Peyer's patch (tissue), 4 donors: ENCODE measurements at regions not wholly inside any gene's neighbourhood (a gene's known extent, or its start where the extent isn't known, plus 50 kb on each side); places are given as distances from the start of the nearest gene placed in this dataset.

ENCODE experiments used
- DNase-seq, 3 donors: peaks; one replicate each; pipeline ENCODE4 v3.0.0-alpha.2; 2017 to 2019
- H3K27ac ChIP-seq, 4 donors: fragments of 200-600 bp; sonication (generic); one replicate each; pipeline ENCODE4 v1.5.1; 2016 to 2019
- H3K27me3 ChIP-seq, 2 donors: fragments of 200-600 bp; sonication (generic); one replicate each; pipeline ENCODE4 v1.5.1; 2019
- H3K36me3 ChIP-seq, 3 donors: fragments of 200-600 bp; sonication (generic); one replicate each; pipeline ENCODE4 v1.5.1; 2016 to 2019
- H3K4me1 ChIP-seq, 4 donors: fragments of 200-600 bp; sonication (generic); one replicate each; pipeline ENCODE4 v1.5.1; 2016 to 2019
- H3K4me3 ChIP-seq, 4 donors: fragments of 200-600 bp; sonication (generic); 1 replicate in 3 of 4; 2 replicates in 1 of 4; pipeline ENCODE4 v1.5.1; 2016 to 2019; ENCODE audit warnings: mild to moderate bottlenecking in 1 of 4
- H3K9me3 ChIP-seq, 4 donors: fragments of 200-600 bp; sonication (generic); one replicate each; pipeline ENCODE4 v1.5.1; 2016 to 2019; ENCODE audit warnings: mild to moderate bottlenecking in 1 of 4
- POLR2A ChIP-seq, 2 donors: fragments of 450-650 bp; IDR thresholded peaks; one replicate each; pipeline ENCODE4 v1.5.1; 2017; ENCODE audit warnings: antibody characterized with exemption in 2 of 2, mild to moderate bottlenecking in 2 of 2, moderate library complexity in 2 of 2
- TF ChIP-seq, protein P1 (sequence below), 6 experiments: fragments of 450-650 bp in 4 of 6; fragments of 200-600 bp in 2 of 6; sonication (generic) in 1 of 6; IDR thresholded peaks; one replicate each; pipeline ENCODE4 v1.5.1; 2017 to 2019; ENCODE audit warnings: antibody characterized with exemption in 6 of 6, mild to moderate bottlenecking in 3 of 6, moderate library complexity in 1 of 6

DNA sequence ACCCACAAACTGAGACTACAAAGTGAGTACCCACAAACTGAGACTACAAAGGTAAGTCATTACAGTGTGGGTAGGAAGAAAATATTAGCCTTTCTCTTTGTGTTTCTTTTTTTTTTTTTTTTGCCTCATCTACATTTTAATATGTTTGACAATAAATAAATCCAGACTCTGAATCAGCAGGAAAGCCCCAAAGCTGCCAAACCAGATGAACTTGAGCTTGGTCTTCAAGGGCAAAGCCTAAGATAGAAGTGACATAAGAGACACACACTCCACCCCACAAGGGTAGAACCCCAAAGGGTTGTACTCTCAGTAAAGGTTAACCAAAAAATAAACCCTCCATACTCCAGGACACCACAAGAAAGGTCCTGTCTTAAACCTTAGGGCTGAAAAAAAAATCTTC lies 326.8 kb upstream of the ARID1B start:
- Histone ChIP-seq H3K4me1 (no peaks in the 10 kb centered on the region), H3K27me3 (no peaks in the 10 kb centered on the region)

GRCh38 chr6:156449569-156449968 lies 327.6 kb upstream of the ARID1B start:
- no peak for DNase-seq
- TF ChIP-seq, protein P1, sequence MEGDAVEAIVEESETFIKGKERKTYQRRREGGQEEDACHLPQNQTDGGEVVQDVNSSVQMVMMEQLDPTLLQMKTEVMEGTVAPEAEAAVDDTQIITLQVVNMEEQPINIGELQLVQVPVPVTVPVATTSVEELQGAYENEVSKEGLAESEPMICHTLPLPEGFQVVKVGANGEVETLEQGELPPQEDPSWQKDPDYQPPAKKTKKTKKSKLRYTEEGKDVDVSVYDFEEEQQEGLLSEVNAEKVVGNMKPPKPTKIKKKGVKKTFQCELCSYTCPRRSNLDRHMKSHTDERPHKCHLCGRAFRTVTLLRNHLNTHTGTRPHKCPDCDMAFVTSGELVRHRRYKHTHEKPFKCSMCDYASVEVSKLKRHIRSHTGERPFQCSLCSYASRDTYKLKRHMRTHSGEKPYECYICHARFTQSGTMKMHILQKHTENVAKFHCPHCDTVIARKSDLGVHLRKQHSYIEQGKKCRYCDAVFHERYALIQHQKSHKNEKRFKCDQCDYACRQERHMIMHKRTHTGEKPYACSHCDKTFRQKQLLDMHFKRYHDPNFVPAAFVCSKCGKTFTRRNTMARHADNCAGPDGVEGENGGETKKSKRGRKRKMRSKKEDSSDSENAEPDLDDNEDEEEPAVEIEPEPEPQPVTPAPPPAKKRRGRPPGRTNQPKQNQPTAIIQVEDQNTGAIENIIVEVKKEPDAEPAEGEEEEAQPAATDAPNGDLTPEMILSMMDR (IDR thresholded peaks at IDR 0.05): no peak
- TF ChIP-seq POLR2A (IDR thresholded peaks at IDR 0.05): no peak
- no peaks in the 10 kb centered on the region for H3K9me3 ChIP-seq
- no peak overlapping the region for H3K4me3 ChIP-seq
- no peaks in the 10 kb centered on the region for H3K27me3 ChIP-seq
- no peak overlapping the region for H3K27ac ChIP-seq
- no peaks in the 10 kb centered on the region for H3K36me3 ChIP-seq
- no peaks in the 10 kb centered on the region for H3K4me1 ChIP-seq

More for the DNA sequence above, 326.8 kb upstream of the ARID1B start:
- DNase-seq: no peak
- H3K36me3 ChIP-seq: no peaks in the 10 kb centered on the region
- no peak overlapping the region for H3K27ac ChIP-seq
- TF ChIP-seq, protein P1 (IDR thresholded peaks at IDR 0.05): no peak
- no peak for TF ChIP-seq POLR2A (IDR thresholded peaks at IDR 0.05)
- no peak overlapping the region for H3K4me3 ChIP-seq
- no peaks in the 10 kb centered on the region for H3K9me3 ChIP-seq

DNA sequence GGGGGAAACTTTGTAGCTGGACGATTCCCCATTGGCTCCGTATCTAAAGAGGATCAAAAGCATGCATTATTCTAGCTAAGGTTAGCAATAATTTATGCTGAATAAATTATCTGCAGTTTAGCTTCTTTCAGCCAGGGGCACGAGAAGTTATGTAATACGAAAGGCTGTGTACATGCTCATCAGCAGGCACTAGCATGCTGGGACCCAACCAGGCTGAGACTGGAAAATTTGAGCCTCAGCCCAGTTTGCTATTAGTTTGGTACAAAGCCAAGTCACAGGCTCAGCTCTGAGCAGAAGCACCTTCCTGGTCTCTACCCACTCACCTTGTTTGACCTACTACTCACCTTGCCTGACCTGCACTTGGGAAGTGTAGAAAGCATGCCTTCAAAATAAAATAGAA lies 328.1 kb upstream of the ARID1B start:
- H3K9me3 ChIP-seq: no peaks in the 10 kb centered on the region
- no peak overlapping the region for H3K27ac ChIP-seq
- no peaks in the 10 kb centered on the region for H3K36me3 ChIP-seq
- no peak for TF ChIP-seq POLR2A (IDR thresholded peaks at IDR 0.05)
- TF ChIP-seq, protein P1 (IDR thresholded peaks at IDR 0.05): no peak
- DNase-seq: no peak
- no peak overlapping the region for H3K4me3 ChIP-seq
- no peaks in the 10 kb centered on the region for H3K27me3 ChIP-seq
- no peaks in the 10 kb centered on the region for H3K4me1 ChIP-seq

DNA sequence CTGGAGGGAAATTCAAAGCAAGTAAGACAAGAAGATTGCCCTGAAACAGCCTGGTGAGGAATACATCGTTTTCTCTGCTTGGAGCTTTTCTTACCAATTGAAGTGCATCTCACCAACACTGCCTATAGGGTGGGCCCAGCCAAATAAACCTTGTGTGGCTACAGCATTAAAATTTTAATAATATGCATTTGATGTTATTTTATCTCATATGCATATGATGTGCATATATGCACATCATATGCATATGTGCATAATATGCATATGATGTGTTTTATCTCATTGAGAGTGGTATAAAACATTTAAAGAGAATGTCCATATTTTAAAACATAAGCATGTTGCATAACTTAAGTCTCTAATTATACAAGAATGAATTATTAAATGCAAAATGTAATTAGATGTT lies 328.6 kb upstream of the ARID1B start:
- no peaks in the 10 kb centered on the region for H3K4me1 ChIP-seq
- H3K36me3 ChIP-seq: no peaks in the 10 kb centered on the region
- H3K27me3 ChIP-seq: no peaks in the 10 kb centered on the region
- H3K4me3 ChIP-seq: no peak overlapping the region
- no peak for DNase-seq
- H3K9me3 ChIP-seq: no peaks in the 10 kb centered on the region
- H3K27ac ChIP-seq: no peak overlapping the region
- TF ChIP-seq POLR2A (IDR thresholded peaks at IDR 0.05): no peak
- TF ChIP-seq, protein P1 (IDR thresholded peaks at IDR 0.05): no peak

DNA sequence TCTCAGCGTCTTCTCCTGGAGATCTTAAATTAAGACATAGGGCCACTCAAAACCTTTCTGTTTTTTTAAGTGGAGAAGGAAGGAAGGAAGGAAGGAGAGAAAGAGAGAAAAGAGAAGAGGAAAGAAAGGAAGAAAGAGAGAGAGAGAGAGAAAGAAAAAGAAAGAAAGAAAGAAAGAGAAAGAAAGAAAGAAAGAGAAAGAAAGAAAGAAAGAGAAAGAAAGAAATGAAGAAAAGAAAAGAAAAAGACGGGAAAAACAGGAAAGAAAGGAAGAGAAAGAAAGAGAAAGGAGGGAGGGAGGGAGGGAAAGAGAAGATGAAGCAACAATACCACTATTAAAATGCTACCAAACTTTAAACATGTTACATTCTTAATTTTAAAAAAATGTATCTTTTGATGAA lies 336.5 kb upstream of the ARID1B start:
- no peaks in the 10 kb centered on the region for H3K9me3 ChIP-seq
- TF ChIP-seq, protein P1 (IDR thresholded peaks at IDR 0.05): no peak
- no peak for TF ChIP-seq POLR2A (IDR thresholded peaks at IDR 0.05)
- no peak overlapping the region for H3K27ac ChIP-seq
- no peaks in the 10 kb centered on the region for H3K27me3 ChIP-seq
- DNase-seq: no peak
- no peak overlapping the region for H3K4me3 ChIP-seq
- peaks cover 0 to 11% (median 0%) of the 10 kb centered on the region in 4 donors for H3K4me1 ChIP-seq
- no peaks in the 10 kb centered on the region for H3K36me3 ChIP-seq

- no peak overlapping the region for H3K4me3 ChIP-seq
- no peak for TF ChIP-seq POLR2A (IDR thresholded peaks at IDR 0.05)
- TF ChIP-seq, protein P1 (IDR thresholded peaks at IDR 0.05): no peak
- no peak for DNase-seq
- no peak overlapping the region for H3K27ac ChIP-seq
- H3K4me1 ChIP-seq: peaks cover 0 to 11% (median 0%) of the 10 kb centered on the region in 4 donors
- H3K36me3 ChIP-seq: no peaks in the 10 kb centered on the region
- no peaks in the 10 kb centered on the region for H3K9me3 ChIP-seq
- no peaks in the 10 kb centered on the region for H3K27me3 ChIP-seq
Measured at GRCh38 chr6:156438350-156438923, 338.7 kb upstream of the ARID1B start.
